ENCODE measurements at regions not wholly inside any gene's neighbourhood (a gene's known extent, or its start where the extent isn't known, plus 50 kb on each side); places are given as distances from the start of the nearest gene placed in this dataset.

DNA sequence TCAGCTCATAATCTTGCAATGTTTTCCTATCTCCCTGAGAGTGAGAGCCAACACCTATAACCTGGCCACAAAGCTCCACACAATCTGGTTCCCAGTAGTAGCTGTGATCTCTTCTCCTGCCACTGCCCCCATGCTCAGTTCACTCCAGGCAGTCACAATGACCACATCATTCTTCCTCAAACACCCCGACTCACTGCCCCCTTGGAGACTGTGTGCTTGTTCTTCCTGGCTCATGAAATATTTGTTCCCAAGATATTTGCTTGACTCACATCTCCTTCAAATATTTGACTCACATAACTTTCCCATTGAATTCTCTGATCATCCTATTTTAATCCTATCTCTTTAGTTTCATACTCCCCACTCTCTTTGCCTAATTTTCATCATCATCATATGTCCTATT, 173.7 kb downstream of the AREG start:
- no peak for DNase-seq

- no peak for DNase-seq
Measured at GRCh38 chr4:74619931-74620702, 174.2 kb downstream of the BTC start.

- DNase-seq = no peak
Measured at GRCh38 chr4:74621616-74622015, 172.7 kb downstream of the BTC start.

- DNase-seq = peak; percentile 7
Measured at GRCh38 chr4:74623041-74623440, 171.3 kb downstream of the BTC start.

DNA sequence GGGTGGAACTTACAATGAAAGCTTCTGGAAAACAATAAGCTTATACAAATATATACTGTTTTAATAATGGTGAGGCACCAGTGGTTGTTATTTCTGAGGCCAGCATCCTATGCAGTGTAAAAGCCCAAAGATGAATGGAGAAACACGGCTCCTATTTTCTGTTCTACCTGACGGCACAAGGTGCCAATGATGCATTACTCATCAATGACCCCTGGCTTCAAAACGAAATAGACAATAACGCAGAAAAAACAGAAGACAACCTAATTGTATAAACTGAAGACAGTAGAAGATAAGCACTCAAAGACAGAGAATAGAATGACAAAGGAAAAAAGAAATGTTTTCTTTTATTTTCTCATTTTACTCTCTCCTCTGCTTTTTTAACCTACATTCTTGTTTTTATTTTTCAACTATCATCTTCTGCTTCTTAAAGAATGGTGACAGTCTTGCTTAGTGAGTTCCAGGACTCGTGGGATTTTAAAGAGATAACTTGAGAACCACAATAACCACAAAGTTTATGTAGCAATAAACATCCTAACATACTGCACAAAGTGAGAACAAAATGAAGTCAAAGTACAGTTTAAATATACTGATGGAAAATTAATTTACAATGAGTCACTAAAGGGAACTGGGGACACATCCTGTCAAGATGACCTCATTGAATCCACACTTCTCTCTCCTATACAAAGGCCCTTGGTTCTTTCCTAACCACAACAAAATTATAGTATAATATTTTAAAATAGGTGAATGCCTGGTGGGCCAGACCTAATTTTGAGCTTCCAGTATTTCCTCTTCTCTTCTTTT, 169.8 kb downstream of the BTC start:
- DNase-seq = no peak

DNA sequence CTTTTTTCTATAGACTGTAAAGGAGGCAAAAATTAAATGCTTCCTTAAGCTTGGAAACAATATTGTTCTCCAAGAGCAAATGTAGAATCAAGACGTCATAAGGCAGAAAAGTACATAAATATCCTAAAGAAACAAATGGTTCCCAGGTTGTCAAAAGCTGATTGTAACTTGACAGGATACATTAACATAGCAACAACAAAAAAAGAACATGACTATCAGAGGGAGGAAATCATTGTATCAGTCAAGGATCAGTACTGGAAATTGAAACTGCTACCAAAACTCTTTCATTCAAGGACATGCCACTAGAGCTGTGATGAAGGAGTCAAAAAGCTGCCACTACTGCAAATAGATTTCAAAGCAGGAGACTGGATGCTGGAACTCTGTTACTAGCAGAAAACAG, 168.3 kb downstream of the BTC start:
- no peak for DNase-seq

DNA sequence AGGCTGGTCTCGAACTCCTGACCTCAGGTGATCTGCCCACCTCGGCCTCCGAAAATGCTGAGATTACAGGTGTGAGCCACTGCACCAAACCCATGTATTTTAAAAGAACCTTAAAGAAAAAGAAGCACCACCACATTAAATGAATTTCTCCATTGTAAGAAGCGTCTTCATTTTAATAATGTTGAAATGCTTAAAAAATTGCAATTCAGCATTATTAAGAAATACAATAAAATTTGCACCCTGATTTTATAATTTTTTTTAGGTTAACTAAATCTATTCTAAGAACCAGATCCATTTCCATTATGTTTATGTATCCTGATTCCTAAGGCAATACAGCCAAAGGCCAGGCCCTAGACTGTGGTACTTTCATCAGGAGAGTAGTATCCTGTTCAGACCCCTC, 167.2 kb downstream of the BTC start:
- DNase-seq = no peak

- no peak for DNase-seq
Measured at GRCh38 chr4:74627504-74627903, 166.8 kb downstream of the BTC start.

DNA sequence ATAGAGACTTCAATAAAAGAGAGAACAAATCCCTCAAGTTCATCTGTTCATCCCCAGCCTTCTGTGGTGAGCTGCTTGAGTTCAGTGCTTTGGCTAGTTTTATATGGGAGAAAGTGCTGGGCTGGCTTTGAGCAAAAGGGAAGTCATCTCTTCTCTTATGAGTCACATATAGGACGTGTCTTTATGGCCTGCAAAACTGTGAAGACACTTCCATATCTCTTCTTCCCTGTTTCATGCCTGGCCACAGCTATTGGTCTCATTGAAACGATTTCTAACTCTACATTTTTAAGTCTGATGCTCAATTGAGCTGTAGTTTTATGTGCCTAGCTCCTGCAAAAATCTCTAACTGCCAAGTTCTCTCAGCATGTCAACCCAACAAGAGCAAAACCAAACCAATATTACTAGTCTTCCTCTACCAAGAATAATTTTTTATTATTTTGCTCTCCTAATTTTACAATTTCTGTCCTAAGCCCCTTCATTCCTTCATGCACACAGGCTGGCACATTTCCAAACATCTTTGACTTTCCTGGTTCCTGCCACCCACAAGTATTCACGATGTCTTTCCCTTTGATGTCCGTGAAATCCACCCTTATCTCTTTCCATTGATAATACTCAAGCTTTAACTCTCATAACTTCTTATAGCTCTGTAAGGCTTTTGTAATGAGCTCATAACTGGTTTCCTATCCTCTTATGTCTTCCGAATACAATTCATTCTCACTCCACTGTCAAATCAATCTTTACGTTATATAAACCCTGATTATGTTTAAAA, 165.3 kb downstream of the BTC start:
- DNase-seq = no peak

GRCh38 chr4:74630551-74630950, 163.8 kb downstream of the BTC start:
- no peak for DNase-seq

DNA sequence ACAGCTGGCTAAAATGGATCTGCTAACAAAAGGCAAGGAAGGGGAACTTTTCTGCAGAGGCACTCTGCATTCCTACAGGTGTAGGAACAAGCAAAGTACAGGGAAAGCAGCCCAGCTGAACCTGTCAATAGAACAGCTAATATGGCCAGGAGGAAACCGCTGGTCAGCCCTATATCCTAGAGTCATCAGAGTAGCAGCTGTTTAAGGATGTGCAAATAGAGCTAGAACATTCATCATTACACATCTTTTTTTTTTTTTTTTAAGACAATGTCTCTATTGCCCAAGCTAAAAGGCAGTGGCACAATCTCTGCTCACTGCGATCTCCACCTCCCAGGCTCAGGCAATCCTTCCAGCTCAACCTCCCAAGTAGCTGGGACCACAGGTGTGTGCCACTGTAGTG, 163.0 kb downstream of the BTC start:
- no peak for DNase-seq

GRCh38 chr4:74631988-74632387, 162.3 kb downstream of the BTC start:
- no peak for DNase-seq

DNA sequence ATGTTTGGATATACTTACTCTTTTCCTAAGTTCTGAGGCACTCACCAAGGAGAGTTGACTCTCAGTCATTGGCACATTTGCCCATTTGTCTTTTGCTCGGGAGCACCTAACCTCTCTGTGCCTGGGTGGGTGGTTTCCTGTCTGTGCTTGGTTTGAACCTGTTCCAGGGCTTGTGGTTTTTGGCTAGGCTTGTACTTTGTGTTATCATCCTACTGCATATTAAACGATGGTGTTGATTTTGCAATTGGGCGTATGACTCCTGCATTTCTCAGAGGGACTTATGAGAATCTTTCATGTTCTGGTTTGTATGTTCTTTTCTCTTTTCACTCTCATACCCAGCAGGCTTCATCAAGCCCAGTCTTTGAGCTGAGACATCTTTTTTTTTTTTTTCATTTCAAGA, 161.7 kb downstream of the BTC start:
- DNase-seq = no peak

DNA sequence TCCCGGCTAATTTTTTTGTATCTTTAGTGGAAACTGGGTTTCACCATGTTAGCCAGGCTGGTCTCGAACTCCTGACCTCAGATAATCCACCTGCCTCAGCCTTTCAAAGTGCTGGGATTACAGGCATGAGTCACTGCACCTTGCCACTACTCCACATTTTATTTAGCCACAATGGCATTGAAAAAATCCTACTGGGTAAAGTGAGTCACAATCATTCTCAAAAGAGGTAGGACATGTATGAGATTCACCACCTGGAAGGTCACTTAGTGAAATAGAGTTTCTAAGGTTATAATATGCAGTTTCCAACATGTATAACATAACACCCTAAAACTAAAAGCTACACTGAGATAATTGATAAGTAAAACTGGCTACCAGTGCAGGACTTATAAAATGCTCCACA, 159.2 kb downstream of the BTC start:
- DNase-seq = no peak

- no peak for DNase-seq
Measured at GRCh38 chr4:74635490-74636123, 158.7 kb downstream of the BTC start.

DNA sequence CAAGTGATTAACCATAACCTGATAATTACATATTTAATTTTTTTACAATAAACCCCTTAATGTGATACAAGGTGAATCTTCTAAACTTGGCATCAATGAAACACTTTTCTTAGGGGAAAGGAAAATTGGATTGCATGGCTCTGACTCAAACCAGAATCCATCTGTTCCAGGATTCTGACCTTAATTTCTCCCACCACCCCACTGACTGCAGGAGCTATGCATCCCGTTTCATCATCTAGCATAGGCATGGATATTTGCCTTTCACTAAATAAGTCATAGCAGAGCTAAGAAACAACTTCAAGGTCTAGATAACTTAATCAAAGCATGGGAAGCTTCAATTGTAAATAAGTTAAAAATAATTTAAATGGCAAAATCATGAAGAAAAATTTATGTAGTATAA, 156.3 kb downstream of the BTC start:
- DNase-seq = no peak

GRCh38 chr4:74638689-74639088, 155.6 kb downstream of the BTC start:
- no peak for DNase-seq

GRCh38 chr4:74640111-74640903, 154.0 kb downstream of the BTC start:
- no peak for DNase-seq

DNA sequence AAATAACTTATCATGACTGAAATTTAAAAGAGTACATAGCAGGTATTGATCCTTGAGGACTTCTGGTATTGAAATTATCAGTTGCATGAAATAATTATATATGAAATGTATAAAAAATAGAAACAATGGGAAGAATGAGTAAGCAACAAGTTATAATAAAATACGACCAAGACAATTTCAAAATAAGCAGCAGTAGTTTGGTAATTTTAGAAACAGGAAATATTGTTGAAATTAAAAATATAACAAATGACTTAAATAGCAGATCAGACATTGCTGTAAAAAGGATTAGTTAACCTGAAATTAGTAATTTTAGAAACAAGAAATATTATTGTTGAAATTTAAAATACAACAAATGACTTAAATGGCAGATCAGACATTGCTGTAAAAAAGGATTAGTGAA, 152.3 kb downstream of the BTC start:
- no peak for DNase-seq

DNA sequence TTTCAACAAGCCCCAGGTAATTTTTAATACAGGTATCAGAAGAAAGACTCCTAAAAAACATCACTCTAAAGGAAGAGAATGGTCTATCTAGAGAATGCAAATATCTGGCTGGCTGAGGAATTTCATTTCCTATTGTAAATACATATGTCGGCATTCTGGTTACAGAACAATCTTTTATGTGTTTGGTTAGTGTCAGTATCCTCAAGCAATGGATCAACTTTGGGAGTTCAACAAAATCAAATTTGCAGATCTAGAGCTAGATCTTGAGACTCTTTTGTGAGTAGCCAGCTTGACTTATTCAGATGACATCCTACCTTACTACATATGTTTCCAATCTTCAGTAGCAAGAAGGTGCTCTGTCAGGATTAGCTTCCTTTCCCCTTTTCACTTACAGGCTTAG, 145.1 kb downstream of the BTC start:
- no peak for DNase-seq

- no peak for DNase-seq
Measured at GRCh38 chr4:74651198-74651597, 143.1 kb downstream of the BTC start.

Measured in NCI-H1092 treated with DMSO at 0.1 percent for 48 hours (cell line).